IMR-90 (cell line): ENCODE measurements at regions not wholly inside any gene's neighbourhood (a gene's known extent, or its start where the extent isn't known, plus 50 kb on each side); places are given as distances from the start of the nearest gene placed in this dataset.

Experiments
- ATAC-seq: fragments of 200-7000 bp; cut with Tn5 transposase; 2 replicates; pipeline ENCODE4 v1.9.1; 2020; ENCODE audit warnings: low read depth, mild to moderate bottlenecking, moderate library complexity
- BruUV-seq: library from RNA; stranded (reverse); fragments of 400-500 nt; replicated peaks from 2 replicates; lab custom pipeline; 2021; lab: Mats Ljungman, UMichigan
- CTCF ChIA-PET: fragments of 300-600 bp; formaldehyde crosslinking; extraction: SDS; loops from one replicate; lab custom pipeline; 2021; ENCODE audit warnings: antibody characterized with exemption; lab: Yijun Ruan, JAX
- POLR2A ChIA-PET: fragments of 300-600 bp; sonication (Branson Sonifier 250); formaldehyde crosslinking; loops from one replicate; lab custom pipeline; 2022; ENCODE audit warnings: antibody characterized with exemption; ENCODE audit not compliant: unreplicated experiment; lab: Charles Lee
- DNase-seq: peaks from one replicate; pipeline ENCODE4 v3.0.0; 2013
- H2AFZ ChIP-seq: replicated peaks from 2 replicates; pipeline ENCODE3; 2013; ENCODE audit warnings: low read length, mild to moderate bottlenecking; ENCODE audit not compliant: poor library complexity
- H2AK5ac ChIP-seq: 2 replicates; pipeline ENCODE4 v1.6.1; 2013; ENCODE audit warnings: low read depth, low read length, inconsistent platforms
- H2AK9ac ChIP-seq: replicated peaks from 2 replicates; pipeline ENCODE3; 2013; ENCODE audit warnings: mild to moderate bottlenecking, low read depth, low read length, moderate library complexity; ENCODE audit not compliant: poor library complexity
- H2BK120ac ChIP-seq: 2 replicates; pipeline ENCODE4 v1.6.1; 2013; ENCODE audit warnings: low read depth, low read length, inconsistent platforms
- H2BK15ac ChIP-seq: 3 replicates; pipeline ENCODE4 v1.6.1; 2013; ENCODE audit warnings: low read depth, low read length, inconsistent platforms
- H2BK20ac ChIP-seq: 2 replicates; pipeline ENCODE4 v1.6.1; 2013; ENCODE audit warnings: low read depth, mild to moderate bottlenecking, inconsistent platforms, low read length, moderate library complexity
- H2BK5ac ChIP-seq: 2 replicates; pipeline ENCODE4 v1.6.1; 2013; ENCODE audit warnings: mild to moderate bottlenecking, low read depth, low read length, inconsistent platforms; ENCODE audit not compliant: poor library complexity, severe bottlenecking
- H3K14ac ChIP-seq: replicated peaks from 2 replicates; pipeline ENCODE4 v1.6.1; 2013; ENCODE audit warnings: low read depth, low read length, inconsistent platforms
- H3K18ac ChIP-seq: 2 replicates; pipeline ENCODE4 v1.6.1; 2013; ENCODE audit warnings: low read depth, low read length, control low read depth
- H3K23ac ChIP-seq: 2 replicates; pipeline ENCODE4 v1.6.1; 2013; ENCODE audit warnings: low read depth, low read length, inconsistent platforms
- H3K27ac ChIP-seq: 2 replicates; pipeline ENCODE4 v1.5.1; 2013; ENCODE audit warnings: mild to moderate bottlenecking, control low read depth, low read length; ENCODE audit not compliant: insufficient read depth
- H3K27me3 ChIP-seq: 2 replicates; pipeline ENCODE4 v1.6.1; 2013; ENCODE audit warnings: low read length; ENCODE audit not compliant: control insufficient read depth, insufficient read depth
- H3K36me3 ChIP-seq: 2 replicates; pipeline ENCODE4 v1.6.1; 2013; ENCODE audit warnings: low read length, mixed read lengths; ENCODE audit not compliant: control insufficient read depth, insufficient read depth
- H3K4ac ChIP-seq: 2 replicates; pipeline ENCODE4 v1.6.1; 2013; ENCODE audit warnings: low read depth, low read length, inconsistent platforms
- H3K4me1 ChIP-seq: 2 replicates; pipeline ENCODE4 v1.6.1; 2013; ENCODE audit warnings: low read length, mixed read lengths; ENCODE audit not compliant: control insufficient read depth, insufficient read depth
- H3K4me2 ChIP-seq: 2 replicates; pipeline ENCODE4 v1.6.1; 2013; ENCODE audit warnings: low read depth, mild to moderate bottlenecking, control low read depth, low read length, moderate library complexity
- H3K4me3 ChIP-seq: 2 replicates; pipeline ENCODE4 v1.5.1; 2013; ENCODE audit warnings: low read depth, mild to moderate bottlenecking, control low read depth, low read length, moderate library complexity; ENCODE audit not compliant: insufficient read depth
- H3K56ac ChIP-seq: 2 replicates; pipeline ENCODE4 v1.6.1; 2013; ENCODE audit warnings: low read length, inconsistent platforms; ENCODE audit not compliant: insufficient read depth; ENCODE audit errors: extremely low read depth
- H3K79me1 ChIP-seq, 2 experiments: 2 replicates each; pipeline ENCODE4 v1.6.1; 2013; ENCODE audit warnings: low read length in 2 of 2, inconsistent platforms in 1 of 2, low read depth in 1 of 2
- H3K9ac ChIP-seq: 2 replicates; pipeline ENCODE4 v1.6.1; 2013; ENCODE audit warnings: low read depth, low read length, control low read depth
- H3K9me1 ChIP-seq: 2 replicates; pipeline ENCODE4 v1.6.1; 2013; ENCODE audit warnings: low read length, inconsistent platforms; ENCODE audit not compliant: insufficient read depth
- H3K9me3 ChIP-seq: 2 replicates; pipeline ENCODE4 v1.6.1; 2013; ENCODE audit warnings: low read length; ENCODE audit not compliant: control insufficient read depth, insufficient read depth
- H4K20me1 ChIP-seq: 2 replicates; pipeline ENCODE4 v1.6.1; 2013; ENCODE audit warnings: low read length, inconsistent platforms; ENCODE audit not compliant: insufficient read depth
- H4K5ac ChIP-seq: 2 replicates; pipeline ENCODE4 v1.6.1; 2013; ENCODE audit warnings: mild to moderate bottlenecking, low read depth, low read length, control low read depth
- H4K8ac ChIP-seq, 2 experiments: 2 replicates each; pipeline ENCODE4 v1.6.1; 2013; ENCODE audit warnings: low read depth in 2 of 2, low read length in 2 of 2, control low read depth in 1 of 2, inconsistent platforms in 1 of 2
- H4K91ac ChIP-seq: 2 replicates; pipeline ENCODE4 v1.6.1; 2013; ENCODE audit warnings: low read depth, low read length, inconsistent platforms; ENCODE audit not compliant: insufficient read depth
- CEBPB ChIP-seq: IDR thresholded peaks from 2 replicates; pipeline ENCODE4 v1.6.1; 2012; ENCODE audit warnings: low read depth, low read length, improper control_type of control experiment
- ELK1 ChIP-seq: fragments of 150-350 bp; IDR thresholded peaks from 2 replicates; pipeline ENCODE4 v1.6.1; 2016; ENCODE audit warnings: low read depth, mild to moderate bottlenecking, low read length, moderate library complexity, borderline replicate concordance
- RAD21 ChIP-seq: IDR thresholded peaks from 2 replicates; pipeline ENCODE4 v1.6.1; 2012; ENCODE audit warnings: low read length, improper control_type of control experiment
- SMC3 ChIP-seq: fragments of 150-350 bp; IDR thresholded peaks from 2 replicates; pipeline ENCODE4 v1.6.1; 2016; ENCODE audit warnings: low read depth, mild to moderate bottlenecking, antibody characterized with exemption, low read length, moderate library complexity
- WGBS, 2 experiments: methylation state at CpG; one replicate each; pipeline versions ENCODE4 v1.1.5 to v1.1.7; 2013; ENCODE audit warnings: missing lambda C conversion rate in 2 of 2; ENCODE audit not compliant: insufficient read length in 1 of 2; ENCODE audit errors: extremely low coverage in 2 of 2; 5-methylcytosine and 5-hydroxymethylcytosine counted together
- dilution Hi-C: fragments of 300-500 bp; cut with HindIII; formaldehyde crosslinking; loops from one replicate; pipeline ENCODE4 v1.14.3; 2018; ENCODE audit warnings: low sequenced_read_pairs; ENCODE audit not compliant: unreplicated experiment
- in situ Hi-C: fragments of 300-500 bp; cut with MboI; formaldehyde crosslinking; loops from 3 replicates; pipeline ENCODE4 v1.14.3; 2019; ENCODE audit warnings: low sequenced_read_pairs, inconsistent platforms, mixed read lengths
- intact Hi-C: fragments of 100-400 bp; cut with micrococcal nuclease; formaldehyde crosslinking; loops from 2 replicates; pipeline ENCODE4 v1.10.0; 2022

- Histone ChIP-seq H3K9me3 (no peaks in the 10 kb centered on the region), H3K56ac (no peak overlapping the region), H3K4me3 (no peak overlapping the region), H3K27ac (no peak overlapping the region), H4K91ac (no peak overlapping the region), H3K14ac (no peak overlapping the region), H3K79me1 (no peaks in the 10 kb centered on the region), H2BK20ac (no peak overlapping the region), H3K9ac (no peak overlapping the region), H3K27me3 (no peaks in the 10 kb centered on the region), H2AK5ac (no peak overlapping the region), H3K23ac (no peak overlapping the region), H2BK5ac (no peak overlapping the region), H2BK15ac (no peak overlapping the region), H3K9me1 (no peaks in the 10 kb centered on the region), H4K20me1 (no peaks in the 10 kb centered on the region), H2BK120ac (no peak overlapping the region), H2AFZ (no peak overlapping the region), H3K4me2 (no peak overlapping the region), H2AK9ac (no peak overlapping the region), H3K4me1 (no peaks in the 10 kb centered on the region), H4K5ac (no peak overlapping the region), H3K18ac (no peak overlapping the region), H3K36me3 (no peaks in the 10 kb centered on the region), H4K8ac (no peak overlapping the region), H3K4ac (no peak overlapping the region)
- ChIA-PET CTCF (no interaction called here), POLR2A (no interaction called here)
- in situ Hi-C loops, result no loop called here
- no peak for DNase-seq
- dilution Hi-C loops, result no loop called here
- BruUV-seq, result no TSS peak
- TF ChIP-seq SMC3 (no peak), CEBPB (no peak), RAD21 (no peak), ELK1 (no peak)
- WGBS, 2 experiments, result no CpG with 5 or more reads among the region's 3 CpGs
- intact Hi-C loops, result no loop called here
- no peak for ATAC-seq
Observed at GRCh38 chr4:22595684-22596083, 79.8 kb upstream of the ADGRA3 start.
